Hepatocyte (in vitro differentiated cells): ENCODE measurements at regions not wholly inside any gene's neighbourhood (a gene's known extent, or its start where the extent isn't known, plus 50 kb on each side); places are given as distances from the start of the nearest gene placed in this dataset.

Experiments
- DNase-seq: peaks from one replicate; pipeline ENCODE4 v3.0.0-alpha.2; 2016; ENCODE audit warnings: low spot score
- H2AFZ ChIP-seq: fragments of 200-600 bp; sonication (generic); 2 replicates; pipeline ENCODE4 v1.6.0; 2016; ENCODE audit warnings: antibody characterized with exemption, mild to moderate bottlenecking
- H3K27ac ChIP-seq: fragments of 200-600 bp; sonication (generic); 2 replicates; pipeline ENCODE4 v1.5.1; 2016; ENCODE audit warnings: mild to moderate bottlenecking
- H3K27me3 ChIP-seq: fragments of 200-600 bp; sonication (generic); 2 replicates; pipeline ENCODE4 v1.6.1; 2016
- H3K36me3 ChIP-seq: fragments of 200-600 bp; sonication (generic); replicated peaks from 2 replicates; pipeline ENCODE4 v1.5.1; 2016; ENCODE audit warnings: low read depth; ENCODE audit not compliant: insufficient read depth
- H3K4me1 ChIP-seq: fragments of 200-600 bp; sonication (generic); 2 replicates; pipeline ENCODE4 v1.5.1; 2016; ENCODE audit warnings: mild to moderate bottlenecking, moderate library complexity; ENCODE audit not compliant: insufficient read depth
- H3K4me2 ChIP-seq: fragments of 200-600 bp; sonication (generic); 2 replicates; pipeline ENCODE4 v1.6.0; 2016
- H3K4me3 ChIP-seq: fragments of 200-600 bp; sonication (generic); 2 replicates; pipeline ENCODE4 v1.5.1; 2016; ENCODE audit warnings: mild to moderate bottlenecking
- H3K79me2 ChIP-seq: fragments of 200-600 bp; sonication (generic); 2 replicates; pipeline ENCODE4 v1.6.0; 2017; ENCODE audit warnings: mild to moderate bottlenecking
- H3K9me2 ChIP-seq: fragments of 200-600 bp; sonication (generic); replicated peaks from 2 replicates; pipeline ENCODE4 v1.6.0; 2017; ENCODE audit warnings: mild to moderate bottlenecking; ENCODE audit not compliant: insufficient read depth
- H3K9me3 ChIP-seq: fragments of 200-600 bp; sonication (generic); 2 replicates; pipeline ENCODE4 v1.5.1; 2016; ENCODE audit warnings: low read depth, mild to moderate bottlenecking
- H4K20me1 ChIP-seq: fragments of 200-600 bp; sonication (generic); 2 replicates; pipeline ENCODE4 v1.6.0; 2016; ENCODE audit warnings: mild to moderate bottlenecking; ENCODE audit not compliant: insufficient read depth, poor library complexity, severe bottlenecking
- EZH2 ChIP-seq: fragments of 200-600 bp; sonication (generic); IDR thresholded peaks from 2 replicates; pipeline ENCODE4 v1.6.1; 2016; ENCODE audit warnings: antibody characterized with exemption, mild to moderate bottlenecking, borderline replicate concordance
- EZH2phosphoT487 ChIP-seq: fragments of 200-600 bp; sonication (generic); IDR thresholded peaks from one replicate; pipeline ENCODE4 v1.6.1; 2018; ENCODE audit warnings: antibody characterized with exemption, mild to moderate bottlenecking, low read depth, moderate library complexity; ENCODE audit not compliant: unreplicated experiment, severe bottlenecking
- WGBS: methylation state at CpG from one replicate; pipeline ENCODE4 v1.1.6; 2016; ENCODE audit warnings: low lambda C conversion rate; ENCODE audit errors: missing lambda C conversion rate; 5-methylcytosine and 5-hydroxymethylcytosine counted together
- TF ChIP-seq, protein P1 (sequence below): fragments of 200-600 bp; sonication (generic); IDR thresholded peaks from 2 replicates; pipeline ENCODE4 v1.5.1; 2016; ENCODE audit warnings: antibody characterized with exemption, mild to moderate bottlenecking; ENCODE audit not compliant: poor library complexity

DNA sequence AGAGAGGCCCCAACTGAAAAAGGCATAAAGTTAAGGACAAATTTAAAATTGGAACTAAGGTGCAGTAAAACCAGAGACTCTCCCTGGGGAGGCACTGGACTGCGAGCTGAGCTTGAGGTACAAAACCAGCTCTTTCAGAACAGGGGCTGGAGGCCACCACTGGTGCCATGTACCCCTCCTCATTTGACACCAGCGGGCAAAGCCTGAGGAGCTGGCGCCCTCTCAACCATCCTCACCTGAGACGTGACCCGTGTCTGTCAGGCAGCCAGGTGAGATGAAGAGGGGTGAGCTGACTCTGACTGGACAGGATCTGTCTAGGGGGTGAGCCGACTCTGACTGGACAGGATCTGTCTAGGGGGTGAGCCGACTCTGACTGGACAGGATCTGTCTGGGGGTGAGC, 68.5 kb downstream of the TMEM18 start:
- WGBS = 94% methylated on average over 7 of the region's 7 CpGs
- Histone ChIP-seq H3K4me2 (no peak overlapping the region), H3K9me2 (no peaks in the 10 kb centered on the region), H3K27ac (no peak overlapping the region), H3K9me3 (no peaks in the 10 kb centered on the region), H3K4me1 (no peaks in the 10 kb centered on the region), H4K20me1 (no peaks in the 10 kb centered on the region), H3K36me3 (no peaks in the 10 kb centered on the region), H2AFZ (no peak overlapping the region), H3K27me3 (no peaks in the 10 kb centered on the region), H3K4me3 (no peak overlapping the region), H3K79me2 (no peaks in the 10 kb centered on the region)
- TF ChIP-seq EZH2 (no peak), EZH2phosphoT487 (no peak)
- TF ChIP-seq, protein P1, sequence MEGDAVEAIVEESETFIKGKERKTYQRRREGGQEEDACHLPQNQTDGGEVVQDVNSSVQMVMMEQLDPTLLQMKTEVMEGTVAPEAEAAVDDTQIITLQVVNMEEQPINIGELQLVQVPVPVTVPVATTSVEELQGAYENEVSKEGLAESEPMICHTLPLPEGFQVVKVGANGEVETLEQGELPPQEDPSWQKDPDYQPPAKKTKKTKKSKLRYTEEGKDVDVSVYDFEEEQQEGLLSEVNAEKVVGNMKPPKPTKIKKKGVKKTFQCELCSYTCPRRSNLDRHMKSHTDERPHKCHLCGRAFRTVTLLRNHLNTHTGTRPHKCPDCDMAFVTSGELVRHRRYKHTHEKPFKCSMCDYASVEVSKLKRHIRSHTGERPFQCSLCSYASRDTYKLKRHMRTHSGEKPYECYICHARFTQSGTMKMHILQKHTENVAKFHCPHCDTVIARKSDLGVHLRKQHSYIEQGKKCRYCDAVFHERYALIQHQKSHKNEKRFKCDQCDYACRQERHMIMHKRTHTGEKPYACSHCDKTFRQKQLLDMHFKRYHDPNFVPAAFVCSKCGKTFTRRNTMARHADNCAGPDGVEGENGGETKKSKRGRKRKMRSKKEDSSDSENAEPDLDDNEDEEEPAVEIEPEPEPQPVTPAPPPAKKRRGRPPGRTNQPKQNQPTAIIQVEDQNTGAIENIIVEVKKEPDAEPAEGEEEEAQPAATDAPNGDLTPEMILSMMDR = no peak
- no peak for DNase-seq

DNA sequence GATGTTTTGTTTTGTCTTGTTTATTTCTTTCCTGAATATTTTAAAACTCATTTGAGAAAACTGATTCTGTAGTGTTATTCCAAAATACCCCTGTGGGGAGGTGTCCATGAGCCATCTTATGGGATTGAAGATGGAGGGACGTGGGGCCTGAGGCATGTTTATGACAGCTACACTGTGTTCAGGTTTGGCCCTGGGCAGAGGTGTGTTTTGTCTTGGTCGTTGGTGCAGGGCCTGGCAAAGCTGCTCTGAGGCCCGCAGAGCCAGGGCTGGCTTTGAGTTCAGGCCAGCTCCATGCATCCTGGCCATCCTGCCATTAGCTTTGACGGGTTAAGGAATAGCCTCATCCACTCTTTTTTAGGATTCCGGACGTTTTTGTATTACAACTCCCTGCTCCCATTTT, 68.9 kb downstream of the TMEM18 start:
- no peaks in the 10 kb centered on the region for H3K9me2 ChIP-seq
- no peak overlapping the region for H3K4me2 ChIP-seq
- DNase-seq = no peak
- WGBS = 84% methylated on average over 6 of the region's 6 CpGs
- H3K27ac ChIP-seq = no peak overlapping the region
- H3K79me2 ChIP-seq = no peaks in the 10 kb centered on the region
- no peaks in the 10 kb centered on the region for H3K4me1 ChIP-seq
- no peaks in the 10 kb centered on the region for H3K27me3 ChIP-seq
- H2AFZ ChIP-seq = no peak overlapping the region
- TF ChIP-seq, protein P1 = no peak
- TF ChIP-seq EZH2 (no peak), EZH2phosphoT487 (no peak)
- H3K4me3 ChIP-seq = no peak overlapping the region
- H3K9me3 ChIP-seq = no peaks in the 10 kb centered on the region
- no peaks in the 10 kb centered on the region for H3K36me3 ChIP-seq
- no peaks in the 10 kb centered on the region for H4K20me1 ChIP-seq

DNA sequence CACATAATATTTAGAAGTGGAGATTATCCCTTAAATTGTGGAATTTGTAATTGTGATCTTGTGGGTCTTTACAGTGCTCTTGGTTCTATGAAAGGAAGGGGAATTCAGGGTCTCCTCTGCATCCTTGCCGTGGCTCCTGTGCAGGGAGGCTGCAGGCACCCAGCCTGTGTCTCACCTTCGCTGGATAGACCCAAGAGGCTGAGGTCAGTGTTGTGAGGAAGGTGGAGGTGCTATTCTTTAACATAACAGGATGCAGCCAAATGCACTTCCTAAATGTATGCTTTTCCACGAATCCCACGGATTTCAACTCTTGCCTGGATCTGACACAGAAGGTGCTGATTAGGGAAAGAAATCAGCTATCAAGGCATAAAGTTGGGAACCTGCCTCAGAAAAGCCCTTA, 69.5 kb downstream of the TMEM18 start:
- Histone ChIP-seq H3K27me3 (no peaks in the 10 kb centered on the region), H3K4me3 (no peak overlapping the region), H4K20me1 (no peaks in the 10 kb centered on the region), H3K79me2 (no peaks in the 10 kb centered on the region), H3K4me2 (no peak overlapping the region), H3K4me1 (no peaks in the 10 kb centered on the region), H3K36me3 (no peaks in the 10 kb centered on the region), H3K27ac (no peak overlapping the region), H3K9me3 (no peaks in the 10 kb centered on the region), H3K9me2 (no peaks in the 10 kb centered on the region), H2AFZ (no peak overlapping the region)
- no peak for TF ChIP-seq EZH2phosphoT487
- no peak for DNase-seq
- 77% methylated on average over 4 of the region's 4 CpGs for WGBS

DNA sequence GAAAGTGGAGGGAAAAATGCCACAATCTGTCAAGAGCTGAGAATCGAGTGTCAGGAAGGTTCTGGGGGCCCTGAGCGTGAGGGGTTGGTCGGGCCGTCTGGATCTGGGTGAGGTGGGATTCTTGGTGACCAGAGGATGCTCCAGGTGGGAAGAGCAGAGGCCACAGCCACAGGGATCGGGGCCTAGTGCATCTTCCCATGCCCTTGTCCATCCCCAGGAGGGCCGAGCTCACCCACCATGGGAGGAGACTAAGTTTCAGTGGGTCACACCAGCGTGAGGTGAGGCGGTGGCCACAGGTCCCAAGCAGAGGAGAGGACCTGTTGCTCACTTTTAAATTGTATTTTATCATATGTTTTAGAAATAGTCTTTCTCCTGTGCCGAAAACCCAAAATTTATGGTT, 70.0 kb downstream of the TMEM18 start:
- Histone ChIP-seq H2AFZ (no peak overlapping the region), H3K9me2 (no peaks in the 10 kb centered on the region), H3K4me2 (no peak overlapping the region), H3K9me3 (no peaks in the 10 kb centered on the region), H3K27ac (no peak overlapping the region), H4K20me1 (no peaks in the 10 kb centered on the region), H3K4me3 (no peak overlapping the region), H3K36me3 (no peaks in the 10 kb centered on the region), H3K27me3 (no peaks in the 10 kb centered on the region), H3K4me1 (no peaks in the 10 kb centered on the region), H3K79me2 (no peaks in the 10 kb centered on the region)
- no peak for TF ChIP-seq EZH2
- TF ChIP-seq, protein P1 = no peak
- no peak for TF ChIP-seq EZH2phosphoT487
- no peak for DNase-seq
- 84% methylated on average over 9 of the region's 9 CpGs for WGBS
